Stimulated activated CD4-positive, alpha-beta T cell treated with anti-CD3 and anti-CD28 coated beads, Interleukin-1b, Interleukin-23, amount 100 ng/mL, for 48 hours (primary cell): ENCODE measurements at regions not wholly inside any gene's neighbourhood (a gene's known extent, or its start where the extent isn't known, plus 50 kb on each side); places are given as distances from the start of the nearest gene placed in this dataset.

Experiments used
- DNase-seq: peaks from one replicate; pipeline ENCODE4 v3.0.0-alpha.2; 2020

- no peak for DNase-seq
Observed at GRCh38 chr2:16178551-16179130, 238.3 kb downstream of the MYCN start.

GRCh38 chr2:16177671-16178180 is 237.4 kb downstream of the MYCN start:
- DNase-seq = no peak

DNA sequence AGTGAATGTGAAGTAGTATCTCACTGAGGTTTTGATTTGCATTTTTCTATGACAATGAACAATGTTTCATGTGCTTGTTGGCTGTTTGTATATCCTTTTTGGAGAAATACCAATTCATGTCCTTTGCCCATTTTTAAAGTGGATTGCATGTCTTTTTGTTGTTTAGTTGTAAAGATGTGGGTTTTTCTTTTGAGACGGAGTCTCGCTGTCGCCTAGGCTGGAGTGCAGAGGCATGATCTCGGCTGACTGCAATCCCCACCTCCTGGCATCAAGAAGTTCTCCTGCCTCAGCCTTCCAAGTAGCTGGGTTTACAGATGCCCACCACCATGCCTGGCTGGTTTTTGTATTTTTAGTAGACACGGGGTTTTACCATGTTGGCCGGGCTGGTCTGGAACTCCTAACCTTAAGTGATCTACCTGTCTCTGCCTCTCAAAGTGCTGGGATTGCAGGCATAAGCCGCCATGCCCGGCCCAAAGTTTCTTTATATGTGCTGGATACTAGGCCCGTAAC is 236.7 kb downstream of the MYCN start:
- DNase-seq = no peak

DNA sequence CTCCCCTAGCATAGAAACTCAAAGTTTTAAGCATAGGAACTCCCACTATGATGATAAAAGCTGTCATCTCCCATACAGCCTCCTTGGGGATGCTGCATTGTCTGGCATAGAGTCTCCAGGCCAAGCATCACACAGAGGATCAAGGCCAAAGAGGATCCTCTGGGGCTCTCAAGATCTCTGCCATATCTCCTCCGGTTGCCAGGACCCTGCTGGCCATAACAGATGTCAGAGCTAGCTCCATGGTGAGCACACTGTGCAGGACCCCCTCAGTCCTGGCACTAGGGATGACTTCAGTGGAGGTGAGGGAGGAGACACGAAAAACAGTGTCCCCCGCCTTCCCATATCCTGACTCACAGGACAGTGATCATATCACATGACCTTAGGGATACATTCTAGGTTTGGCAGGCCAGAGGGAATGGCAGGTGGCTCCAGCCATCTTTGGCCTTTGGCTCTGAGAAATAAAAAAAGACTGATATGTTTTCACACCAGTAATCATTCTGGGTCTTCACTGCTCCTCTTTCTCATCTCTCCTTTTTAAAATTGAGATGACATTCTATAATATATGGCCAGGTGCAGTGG is 235.0 kb downstream of the MYCN start:
- DNase-seq = no peak

DNA sequence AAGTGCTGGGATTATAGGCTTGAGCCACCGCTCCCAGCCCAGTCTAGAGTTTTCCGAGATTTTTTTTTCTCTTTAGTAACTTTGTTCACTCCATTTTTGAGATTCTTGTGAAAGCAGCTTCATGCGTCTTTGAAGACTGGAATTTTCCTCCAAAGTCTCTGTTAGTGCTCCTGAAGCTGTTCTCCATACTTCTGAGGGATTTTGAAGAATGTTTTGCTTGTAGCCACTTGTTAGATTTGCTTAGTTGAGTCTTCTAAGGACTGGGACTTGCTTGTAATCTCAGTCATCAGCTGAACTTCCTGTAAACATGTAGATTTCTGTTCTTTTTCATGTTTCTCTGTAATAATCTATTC is 234.3 kb downstream of the MYCN start:
- no peak for DNase-seq

DNA sequence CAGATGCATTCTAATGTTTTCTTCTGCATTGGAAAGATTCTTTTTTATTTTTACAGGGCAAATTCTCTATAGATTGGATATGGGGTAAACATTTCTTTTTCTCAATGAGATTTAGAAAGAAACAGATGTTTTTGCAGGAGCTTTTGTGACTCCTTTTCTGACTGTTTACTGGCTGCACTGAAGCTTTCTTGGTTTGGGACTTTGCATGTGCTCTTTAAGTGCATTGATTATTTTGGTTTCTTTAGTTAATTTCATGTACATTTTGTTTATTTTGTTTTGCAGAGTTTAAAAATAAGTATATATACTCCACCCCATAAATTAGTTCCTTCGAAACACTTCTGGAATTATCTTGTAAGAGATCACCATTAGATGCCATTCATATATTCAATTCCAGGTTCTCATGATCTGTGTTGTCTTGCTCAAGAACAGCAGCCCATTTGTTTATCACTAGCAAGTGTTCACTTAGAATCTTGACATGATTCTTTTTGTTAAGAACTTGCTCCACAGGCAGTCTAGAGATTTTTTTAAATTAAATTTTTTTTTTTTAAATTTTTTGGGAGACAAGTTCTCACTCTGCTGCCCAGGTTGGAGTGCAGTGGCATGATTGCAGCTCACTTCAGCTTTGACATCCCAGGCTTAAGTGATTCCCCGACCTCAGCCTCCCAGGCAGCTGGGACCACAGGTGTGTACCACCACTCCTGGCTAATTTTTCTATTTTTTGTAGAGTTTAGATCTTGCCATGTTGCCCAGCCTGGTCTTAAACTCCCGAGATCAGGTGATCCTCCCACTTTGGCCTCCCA is 233.7 kb downstream of the MYCN start:
- no peak for DNase-seq

GRCh38 chr2:16172324-16173175 is 232.2 kb downstream of the MYCN start:
- DNase-seq = no peak

DNA sequence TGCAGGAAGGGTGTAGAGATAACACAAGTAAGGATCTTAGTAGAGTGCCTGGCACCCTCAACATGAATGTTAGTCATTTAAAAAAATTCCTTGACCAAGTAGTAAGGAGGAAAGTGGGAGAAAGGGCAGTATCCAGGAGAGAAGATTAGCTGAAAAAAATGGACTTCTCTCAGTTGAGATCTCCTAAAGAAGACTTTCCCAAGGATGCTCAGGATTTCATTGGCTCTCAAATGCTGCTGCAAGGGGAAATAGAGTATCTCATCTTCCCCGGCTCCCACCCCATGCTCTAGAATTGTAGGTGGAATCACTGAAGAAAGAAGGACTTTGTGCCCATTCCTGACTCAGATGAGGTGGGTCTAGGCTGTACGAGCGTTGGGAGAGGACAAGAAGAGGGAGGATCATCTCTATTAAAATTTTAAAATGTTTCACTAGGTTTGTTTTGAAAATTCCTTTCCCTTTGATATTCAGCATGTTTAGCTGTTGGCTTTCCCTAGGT is 231.1 kb downstream of the MYCN start:
- no peak for DNase-seq

DNA sequence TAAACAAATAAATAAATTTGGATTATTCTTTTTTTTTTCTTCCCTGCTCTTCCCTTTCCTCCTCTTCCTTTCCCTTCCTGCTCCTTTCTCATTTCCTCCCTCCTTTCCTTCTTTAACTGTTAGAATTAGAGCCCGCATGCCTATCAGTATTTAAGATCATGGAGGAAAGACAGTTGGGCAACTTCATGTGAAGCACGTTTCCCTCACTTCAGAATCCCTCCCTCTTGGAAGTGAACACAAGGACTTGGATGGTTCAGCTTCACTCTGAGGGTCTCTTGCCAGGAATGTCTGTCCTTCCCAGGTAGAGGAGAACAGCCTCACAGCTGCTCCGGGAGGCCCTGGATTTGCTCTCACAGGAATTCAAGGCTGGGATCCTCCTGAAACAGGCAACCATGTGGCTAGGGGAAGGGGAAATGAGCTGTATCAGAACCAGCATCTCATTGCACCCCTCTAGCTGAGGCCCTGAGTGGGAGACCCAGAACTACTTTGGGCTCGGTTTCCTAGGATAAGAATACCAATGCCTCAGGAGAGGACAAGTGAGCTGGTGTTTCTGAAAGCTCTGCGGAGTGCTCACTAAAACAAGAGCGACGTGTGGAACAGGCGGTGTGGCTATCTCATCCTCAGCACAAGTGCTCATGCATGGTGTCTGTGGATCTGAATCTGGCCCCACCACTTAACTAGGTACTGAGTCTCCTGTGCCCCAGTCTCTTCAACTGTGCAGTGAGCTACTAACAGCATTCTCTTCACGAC is 230.5 kb downstream of the MYCN start:
- no peak for DNase-seq

- no peak for DNase-seq
Observed at GRCh38 chr2:16169381-16169960, 229.1 kb downstream of the MYCN start.

GRCh38 chr2:16168506-16169264 is 228.3 kb downstream of the MYCN start:
- DNase-seq = no peak

DNA sequence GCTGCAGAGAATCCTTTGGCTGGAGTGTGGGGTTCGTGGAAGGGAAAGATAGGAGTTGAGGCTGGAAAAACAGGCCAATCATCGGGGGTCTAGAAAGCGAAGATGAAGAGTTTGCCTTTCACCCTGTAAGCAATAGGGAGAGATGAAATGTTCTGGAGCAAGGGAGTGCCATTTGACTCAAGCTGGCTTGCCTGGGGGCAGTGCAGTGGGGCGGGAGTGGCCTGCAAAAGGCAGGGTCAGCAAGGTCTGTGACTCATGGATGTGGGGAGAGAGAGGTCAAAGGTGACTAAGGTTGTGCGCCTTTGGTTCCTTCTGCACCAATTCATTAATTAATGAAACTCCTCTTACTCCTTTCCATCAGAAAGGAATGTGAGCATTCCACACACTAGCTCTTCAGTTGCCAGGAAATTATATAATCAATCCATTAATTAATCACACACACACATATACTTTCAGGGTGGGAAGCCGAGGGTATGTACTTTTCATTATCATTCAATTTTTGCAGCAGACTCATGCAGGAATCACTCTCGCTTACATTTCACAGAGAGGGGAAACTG is 227.6 kb downstream of the MYCN start:
- no peak for DNase-seq

DNA sequence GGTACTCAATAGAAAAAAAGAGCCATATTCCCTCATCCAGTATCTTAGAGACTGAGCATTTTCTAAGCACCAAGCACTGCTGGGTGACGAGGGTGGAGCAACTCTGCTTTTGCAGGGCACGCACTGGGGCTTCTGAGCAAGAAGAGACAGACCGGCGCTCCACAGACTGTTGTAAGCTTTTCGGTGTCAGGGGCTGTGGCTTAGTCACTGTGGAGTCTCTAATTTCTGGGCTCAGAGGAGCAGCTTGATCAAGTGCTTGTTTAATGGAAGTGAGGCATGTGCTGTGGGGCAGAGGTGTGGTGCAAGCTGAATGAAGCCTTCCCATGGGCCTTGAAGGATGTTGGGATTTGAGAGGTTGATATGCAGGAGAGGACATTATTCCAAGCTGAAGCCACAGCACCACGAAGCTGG is 227.1 kb downstream of the MYCN start:
- DNase-seq = no peak

DNA sequence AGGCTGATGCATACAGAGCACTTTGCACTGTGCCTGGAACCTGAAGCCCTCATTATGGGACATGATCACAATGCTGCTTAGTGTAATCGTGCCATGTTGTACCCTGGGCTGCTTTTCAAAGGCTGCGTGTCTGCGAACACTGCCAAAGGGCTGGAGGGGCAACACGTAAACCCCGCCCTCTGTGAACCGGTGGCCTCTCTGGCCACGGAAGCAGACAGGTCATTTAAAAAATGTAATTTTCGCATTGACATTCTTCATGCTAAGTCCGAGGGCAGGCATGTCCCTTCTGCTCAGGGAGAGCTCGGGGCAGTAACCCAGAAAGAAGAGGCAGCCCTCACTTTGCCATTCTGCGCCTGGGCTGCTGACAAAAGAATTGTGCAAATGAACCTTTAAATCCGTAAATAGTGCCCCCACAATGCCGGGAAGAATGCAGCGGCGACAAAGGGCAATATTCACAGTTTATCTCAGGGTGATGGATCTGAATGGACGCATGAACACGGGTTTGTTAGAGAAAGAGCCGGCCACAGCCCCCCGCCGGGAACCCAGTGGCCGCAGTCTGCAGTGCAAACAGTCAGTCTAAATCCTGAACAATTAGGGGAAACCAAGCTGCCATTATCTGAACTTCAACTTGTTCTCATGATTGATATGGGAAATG is 226.1 kb downstream of the MYCN start:
- DNase-seq = no peak

- no peak for DNase-seq
Observed at GRCh38 chr2:16165518-16166326, 225.4 kb downstream of the MYCN start.

DNA sequence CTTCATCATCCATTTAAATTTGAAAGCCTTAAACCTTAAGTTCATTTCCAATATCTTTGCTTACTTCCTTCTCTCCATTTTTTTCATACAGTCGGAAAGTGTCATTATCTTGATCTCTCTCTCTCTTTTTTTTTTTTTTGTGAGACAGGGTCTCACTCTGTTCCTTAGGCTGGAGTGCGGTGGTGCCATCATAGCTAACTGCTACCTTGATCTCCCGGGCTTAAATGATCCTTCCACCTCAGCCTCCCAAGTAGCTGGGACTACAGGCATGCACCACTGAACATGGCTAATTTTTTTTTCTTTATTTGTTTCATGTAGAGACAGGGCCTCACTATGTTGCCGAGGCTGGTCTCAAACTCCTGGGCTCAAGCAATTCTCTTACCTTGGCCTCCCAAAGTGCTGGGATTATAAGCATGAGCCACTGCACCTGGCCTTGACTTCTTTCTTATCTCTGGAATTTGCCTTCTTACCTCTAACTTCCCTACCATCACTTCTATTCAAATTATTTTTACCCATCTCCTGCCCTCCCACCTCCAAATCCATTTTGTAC is 222.2 kb downstream of the MYCN start:
- no peak for DNase-seq

GRCh38 chr2:16161768-16162490 is 221.6 kb downstream of the MYCN start:
- no peak for DNase-seq

DNA sequence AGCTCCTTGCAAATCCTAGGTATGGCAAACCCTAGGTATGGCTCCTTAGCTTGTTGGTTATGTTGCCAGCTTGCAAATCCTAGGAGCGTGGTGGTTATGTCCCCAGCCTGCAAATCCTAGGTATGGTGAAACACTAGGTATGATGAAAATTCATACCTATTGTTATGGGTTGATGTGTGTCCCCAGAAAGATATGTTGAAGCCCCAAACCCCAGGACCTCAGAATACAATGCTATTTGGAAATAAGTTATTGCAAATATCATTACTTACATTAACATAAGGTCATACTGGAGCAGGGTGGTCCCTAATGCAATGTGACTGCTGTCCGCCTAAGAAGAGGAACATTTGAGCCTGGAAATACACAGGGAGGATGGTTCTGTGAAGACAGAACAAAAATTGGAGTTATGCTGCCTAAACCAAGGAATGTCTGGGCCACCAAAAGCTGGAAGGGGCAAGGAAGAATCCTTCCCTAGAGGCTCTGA is 220.8 kb downstream of the MYCN start:
- DNase-seq = no peak
